HCEC 1CT (cell line): ENCODE measurements at regions not wholly inside any gene's neighbourhood (a gene's known extent, or its start where the extent isn't known, plus 50 kb on each side); places are given as distances from the start of the nearest gene placed in this dataset.
"Not testable (repeated sequence)": the region's sequence is repeated elsewhere in the genome, so short reads cannot be mapped to it uniquely, and the experiment has no call there.

ENCODE experiments used
- DNase-seq: peaks from one replicate; pipeline ENCODE4 v3.0.0-alpha.2; 2017

- DNase-seq: no peak
Observed at GRCh38 chr9:78879324-78880100, 582.6 kb downstream of the PSAT1 start.

GRCh38 chr9:78881295-78881694 lies 584.4 kb downstream of the PSAT1 start:
- no peak for DNase-seq

- DNase-seq: no peak
Observed at GRCh38 chr9:78882481-78882880, 585.6 kb downstream of the PSAT1 start.

- no peak for DNase-seq
Observed at GRCh38 chr9:78884611-78885150, 587.8 kb downstream of the PSAT1 start.

GRCh38 chr9:78892182-78892581 lies 595.3 kb downstream of the PSAT1 start:
- DNase-seq: no peak

- no peak for DNase-seq
Observed at GRCh38 chr9:78892769-78893168, 595.8 kb downstream of the PSAT1 start.

- DNase-seq: peak; percentile 40
Observed at GRCh38 chr9:78893774-78894401, 597.0 kb downstream of the PSAT1 start.

- DNase-seq: no peak
Observed at GRCh38 chr9:78896479-78896878, 599.6 kb downstream of the PSAT1 start.

- peak; percentile 11 for DNase-seq
Observed at GRCh38 chr9:78898234-78898633, 601.3 kb downstream of the PSAT1 start.

- DNase-seq: no peak
Observed at GRCh38 chr9:78899006-78899405, 602.1 kb downstream of the PSAT1 start.

GRCh38 chr9:78900500-78900899 lies 603.6 kb downstream of the PSAT1 start:
- DNase-seq: no peak

- no peak for DNase-seq
Observed at GRCh38 chr9:78902051-78902450, 605.1 kb downstream of the PSAT1 start.

GRCh38 chr9:78903581-78903980 lies 606.7 kb downstream of the PSAT1 start:
- DNase-seq: peak; percentile 72

- no peak for DNase-seq
Observed at GRCh38 chr9:78904686-78905085, 607.8 kb downstream of the PSAT1 start.

GRCh38 chr9:78905387-78905786 lies 608.5 kb downstream of the PSAT1 start:
- DNase-seq: no peak

GRCh38 chr9:78905986-78906755 lies 609.2 kb downstream of the PSAT1 start:
- no peak for DNase-seq

GRCh38 chr9:78909566-78909965 lies 612.6 kb downstream of the PSAT1 start:
- peak; percentile 17 for DNase-seq

- not testable (repeated sequence) for DNase-seq
Observed at GRCh38 chr9:78916884-78917283, 620.0 kb downstream of the PSAT1 start.

GRCh38 chr9:78918976-78919375 lies 622.1 kb downstream of the PSAT1 start:
- no peak for DNase-seq

GRCh38 chr9:78919701-78920100 lies 622.8 kb downstream of the PSAT1 start:
- peak; percentile 47 for DNase-seq

- DNase-seq: peak; percentile 41
Observed at GRCh38 chr9:78921341-78921740, 624.4 kb downstream of the PSAT1 start.

GRCh38 chr9:78923966-78924659 lies 627.2 kb downstream of the PSAT1 start:
- DNase-seq: no peak
